Neural crest cell (in vitro differentiated cells): ENCODE measurements at regions not wholly inside any gene's neighbourhood (a gene's known extent, or its start where the extent isn't known, plus 50 kb on each side); places are given as distances from the start of the nearest gene placed in this dataset.
"Not testable (repeated sequence)": the region's sequence is repeated elsewhere in the genome, so short reads cannot be mapped to it uniquely, and the experiment has no call there.

Experiments
- DNase-seq: peaks from one replicate; pipeline ENCODE4 v3.0.0; 2021; ENCODE audit warnings: low read depth, mixed read lengths, low spot score
- H3K27ac Mint-ChIP-seq: one replicate; pipeline ENCODE4 v1.8.0; 2021; ENCODE audit warnings: mild to moderate bottlenecking, mixed read lengths; ENCODE audit not compliant: unreplicated experiment
- H3K27me3 Mint-ChIP-seq: 2 replicates; pipeline ENCODE4 v1.8.0; 2021; ENCODE audit warnings: low read depth, mild to moderate bottlenecking, mixed read lengths
- H3K36me3 Mint-ChIP-seq: 2 replicates; pipeline ENCODE4 v1.8.0; 2021; ENCODE audit warnings: low read depth, mild to moderate bottlenecking, mixed read lengths
- H3K4me1 Mint-ChIP-seq: 2 replicates; pipeline ENCODE4 v1.8.0; 2021; ENCODE audit warnings: mixed read lengths
- H3K4me3 Mint-ChIP-seq: one replicate; pipeline ENCODE4 v1.8.0; 2021; ENCODE audit warnings: mild to moderate bottlenecking, mixed read lengths
- H3K9me3 Mint-ChIP-seq: 2 replicates; pipeline ENCODE4 v1.8.0; 2021; ENCODE audit warnings: mixed read lengths

- H3K4me1 Mint-ChIP-seq, H3K27me3 Mint-ChIP-seq, H3K9me3 Mint-ChIP-seq, H3K36me3 Mint-ChIP-seq, H3K27ac Mint-ChIP-seq, H3K4me3 Mint-ChIP-seq, DNase-seq: not testable (repeated sequence)
These were observed 394.4 kb downstream of the SPATA31A6 start for GRCh38 chr9:42577851-42578250.
